Erythroblast (primary cell): ENCODE measurements at regions not wholly inside any gene's neighbourhood (a gene's known extent, or its start where the extent isn't known, plus 50 kb on each side); places are given as distances from the start of the nearest gene placed in this dataset.

Source experiments
- GATA1 ChIP-seq: IDR thresholded peaks from 2 replicates; pipeline ENCODE4 v1.6.1; 2011; ENCODE audit warnings: low read depth, mild to moderate bottlenecking, control low read depth, low read length, moderate library complexity
- POLR2A ChIP-seq: IDR thresholded peaks from 2 replicates; pipeline ENCODE4 v1.6.1; 2011; ENCODE audit warnings: mild to moderate bottlenecking, low read length

DNA sequence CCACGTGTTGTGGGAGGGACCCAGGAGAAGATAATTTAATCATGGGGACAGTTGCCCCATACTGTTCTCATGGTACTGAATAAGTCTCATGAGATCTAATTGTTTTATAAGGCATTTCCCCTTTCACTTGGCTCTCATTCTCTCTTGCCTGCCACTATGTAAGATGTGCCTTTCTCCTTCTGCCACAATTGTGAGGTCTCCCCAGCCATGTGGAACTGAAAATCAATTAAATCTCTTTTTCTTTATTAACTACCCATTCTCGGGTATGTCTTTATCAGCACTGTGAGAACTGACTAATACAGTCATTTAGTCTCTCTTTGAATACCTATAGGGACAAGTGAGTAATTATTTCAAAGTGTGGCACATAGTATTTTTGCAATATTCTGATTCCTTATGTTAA, 269.2 kb upstream of the SMARCA2 start:
- no peak for TF ChIP-seq POLR2A
- no peak for TF ChIP-seq GATA1
